ENCODE measurements at regions not wholly inside any gene's neighbourhood (a gene's known extent, or its start where the extent isn't known, plus 50 kb on each side); places are given as distances from the start of the nearest gene placed in this dataset.

GRCh38 chr4:11919316-11919715 lies 490.6 kb upstream of the HS3ST1 start:
- Histone ChIP-seq H3K23me2 (ENCODE audit: low read depth, low read length) (no peaks in the 10 kb centered on the region), H2AK5ac (ENCODE audit: low read depth, low read length) (no peak overlapping the region), H4K8ac (ENCODE audit: extremely low read depth, insufficient read depth, low read length) (no peak overlapping the region), H2BK20ac (ENCODE audit: low read length) (no peak overlapping the region), H3K9ac (replicated peaks in 1 of 4; ENCODE audit: extremely low read depth in 1 of 4, low read depth in 3 of 4, low read length in 3 of 4) (no peak overlapping the region), H3K4ac (replicated peaks; ENCODE audit: insufficient read length, low read depth, low read length) (no peak overlapping the region), H3K27me3 (replicated peaks in 1 of 4; ENCODE audit: control insufficient read depth in 3 of 4, extremely low read depth in 1 of 4, insufficient read depth in 3 of 4, low read length in 3 of 4) (no peaks in the 10 kb centered on the region), H2BK15ac (ENCODE audit: low read length) (no peak overlapping the region), H3K4me1 (replicated peaks in 1 of 4; ENCODE audit: control insufficient read depth in 3 of 4, insufficient read depth in 4 of 4, low read length in 3 of 4) (no peaks in the 10 kb centered on the region; a peak in 1 of 7 replicates), H3K36me3 (ENCODE audit: control insufficient read depth in 2 of 4, insufficient read depth in 4 of 4, low read length in 3 of 4) (no peaks in the 10 kb centered on the region), H4K5ac (ENCODE audit: insufficient read length, low read depth, low read length) (no peak overlapping the region), H3K79me1 (ENCODE audit: low read depth, low read length) (no peaks in the 10 kb centered on the region), H2AFZ (ENCODE audit: low read length) (no peak overlapping the region), H2BK12ac (ENCODE audit: low read depth, low read length) (no peak overlapping the region), H3K79me2 (ENCODE audit: control insufficient read depth in 1 of 2, insufficient read depth in 2 of 2, low read length in 2 of 2) (no peaks in the 10 kb centered on the region), H4K91ac (replicated peaks; ENCODE audit: insufficient read length, low read length) (no peak overlapping the region), H3K18ac (ENCODE audit: extremely low read depth, low read length) (no peak overlapping the region), H2BK5ac (ENCODE audit: low read depth, low read length) (no peak overlapping the region), H2BK120ac (replicated peaks; ENCODE audit: low read depth, low read length) (no peak overlapping the region), H3K14ac (ENCODE audit: insufficient read length) (no peak overlapping the region), H3K4me2 (ENCODE audit: insufficient read depth in 1 of 2, low read depth in 2 of 2, low read length in 2 of 2) (no peak overlapping the region), H3K4me3 (ENCODE audit: extremely low read depth in 1 of 4, insufficient read depth in 2 of 4, low read depth in 3 of 4, low read length in 4 of 4) (no peak overlapping the region), H4K20me1 (replicated peaks in 1 of 2; ENCODE audit: control insufficient read depth in 1 of 2, insufficient read depth in 2 of 2, low read length in 2 of 2) (no peaks in the 10 kb centered on the region), H3K27ac (ENCODE audit: low read depth, low read length) (no peak overlapping the region), H3K9me3 (ENCODE audit: insufficient read depth in 2 of 2, low read depth in 1 of 2, low read length in 1 of 2) (peaks cover 3 to 7% of the 10 kb centered on the region in 2 experiments; a peak in 1 of 4 replicates), H3K23ac (ENCODE audit: insufficient read length) (no peak overlapping the region), H3K56ac (replicated peaks; ENCODE audit: insufficient read length, low read depth, low read length) (no peak overlapping the region)
- ChIA-PET POLR2A (ENCODE audit: partially characterized antibody) (no interaction called here), CTCF (ENCODE audit: partially characterized antibody) (interaction anchor here (0.6 kb wide), 1 partner anchor 128 kb away, joined by 3 read pairs; no protein-coding TSS in a partner anchor)
- no peak for FAIRE-seq
- TF ChIP-seq SIX5 (IDR thresholded peaks at IDR 0.05; ENCODE audit: low read depth, low read length), result no peak
- TF ChIP-seq FOSL1 (IDR thresholded peaks at IDR 0.05; ENCODE audit: insufficient read depth, low read depth, low read length), result no peak
- no peak for TF ChIP-seq BRCA1 (IDR thresholded peaks at IDR 0.05; ENCODE audit: low read depth, low read length)
- TF ChIP-seq, protein P1, sequence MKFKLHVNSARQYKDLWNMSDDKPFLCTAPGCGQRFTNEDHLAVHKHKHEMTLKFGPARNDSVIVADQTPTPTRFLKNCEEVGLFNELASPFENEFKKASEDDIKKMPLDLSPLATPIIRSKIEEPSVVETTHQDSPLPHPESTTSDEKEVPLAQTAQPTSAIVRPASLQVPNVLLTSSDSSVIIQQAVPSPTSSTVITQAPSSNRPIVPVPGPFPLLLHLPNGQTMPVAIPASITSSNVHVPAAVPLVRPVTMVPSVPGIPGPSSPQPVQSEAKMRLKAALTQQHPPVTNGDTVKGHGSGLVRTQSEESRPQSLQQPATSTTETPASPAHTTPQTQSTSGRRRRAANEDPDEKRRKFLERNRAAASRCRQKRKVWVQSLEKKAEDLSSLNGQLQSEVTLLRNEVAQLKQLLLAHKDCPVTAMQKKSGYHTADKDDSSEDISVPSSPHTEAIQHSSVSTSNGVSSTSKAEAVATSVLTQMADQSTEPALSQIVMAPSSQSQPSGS (IDR thresholded peaks at IDR 0.05; ENCODE audit: low read length), result no peak
- TF ChIP-seq SRF (IDR thresholded peaks at IDR 0.05; ENCODE audit: low read depth, low read length), result no peak
- TF ChIP-seq RXRA (IDR thresholded peaks at IDR 0.05; ENCODE audit: insufficient read depth, low read depth, low read length), result no peak
- no peak for TF ChIP-seq TCF12 (IDR thresholded peaks at IDR 0.05; ENCODE audit: low read depth, low read length)
- TF ChIP-seq USF2 (IDR thresholded peaks at IDR 0.05; ENCODE audit: low read length), result no peak
- TF ChIP-seq, protein P2, sequence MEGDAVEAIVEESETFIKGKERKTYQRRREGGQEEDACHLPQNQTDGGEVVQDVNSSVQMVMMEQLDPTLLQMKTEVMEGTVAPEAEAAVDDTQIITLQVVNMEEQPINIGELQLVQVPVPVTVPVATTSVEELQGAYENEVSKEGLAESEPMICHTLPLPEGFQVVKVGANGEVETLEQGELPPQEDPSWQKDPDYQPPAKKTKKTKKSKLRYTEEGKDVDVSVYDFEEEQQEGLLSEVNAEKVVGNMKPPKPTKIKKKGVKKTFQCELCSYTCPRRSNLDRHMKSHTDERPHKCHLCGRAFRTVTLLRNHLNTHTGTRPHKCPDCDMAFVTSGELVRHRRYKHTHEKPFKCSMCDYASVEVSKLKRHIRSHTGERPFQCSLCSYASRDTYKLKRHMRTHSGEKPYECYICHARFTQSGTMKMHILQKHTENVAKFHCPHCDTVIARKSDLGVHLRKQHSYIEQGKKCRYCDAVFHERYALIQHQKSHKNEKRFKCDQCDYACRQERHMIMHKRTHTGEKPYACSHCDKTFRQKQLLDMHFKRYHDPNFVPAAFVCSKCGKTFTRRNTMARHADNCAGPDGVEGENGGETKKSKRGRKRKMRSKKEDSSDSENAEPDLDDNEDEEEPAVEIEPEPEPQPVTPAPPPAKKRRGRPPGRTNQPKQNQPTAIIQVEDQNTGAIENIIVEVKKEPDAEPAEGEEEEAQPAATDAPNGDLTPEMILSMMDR (IDR thresholded peaks at IDR 0.05; ENCODE audit: control extremely low read depth in 1 of 3, insufficient read depth in 1 of 3, low read depth in 1 of 3, low read length in 3 of 3), result no peak
- TF ChIP-seq NRF1 (IDR thresholded peaks at IDR 0.05; ENCODE audit: low read depth, low read length), result no peak
- WGBS, 2 experiments (ENCODE audit: extremely low coverage in 1 of 2, insufficient coverage in 1 of 2, insufficient read length in 1 of 2, insufficient replicate concordance in 2 of 2, low coverage in 1 of 2, low lambda C conversion rate in 2 of 2, missing lambda C conversion rate in 1 of 2), result 100% methylated on average over 1 of the region's 1 CpG; no CpG with 5 or more reads in 1 of the 2 experiments
- no peak for DNase-seq (ENCODE audit: low read depth in 1 of 2, low spot score in 2 of 2)
